Vagina (tissue), 2 donors: ENCODE measurements at regions not wholly inside any gene's neighbourhood (a gene's known extent, or its start where the extent isn't known, plus 50 kb on each side); places are given as distances from the start of the nearest gene placed in this dataset.

Experiments
- CTCF ChIP-seq, 3 experiments: fragments of 450-650 bp in 2 of 3; fragments of 200-600 bp in 1 of 3; sonication (generic) in 1 of 3; IDR thresholded peaks; one replicate each; pipeline ENCODE4 v1.5.1; 2017 to 2019; ENCODE audit warnings: antibody characterized with exemption in 3 of 3, mild to moderate bottlenecking in 2 of 3, moderate library complexity in 2 of 3
- POLR2A ChIP-seq, 2 donors: fragments of 450-650 bp; IDR thresholded peaks; one replicate each; pipeline ENCODE4 v1.6.1; 2017; ENCODE audit warnings: antibody characterized with exemption in 2 of 2, mild to moderate bottlenecking in 2 of 2, moderate library complexity in 2 of 2
- POLR2AphosphoS5 ChIP-seq, 2 donors: sonication (generic); formaldehyde crosslinking; IDR thresholded peaks; one replicate each; pipeline ENCODE4 v1.9.0; 2017; ENCODE audit warnings: antibody characterized with exemption in 2 of 2, mild to moderate bottlenecking in 2 of 2, low read depth in 1 of 2; ENCODE audit not compliant: insufficient read depth in 1 of 2

- TF ChIP-seq CTCF (IDR thresholded peaks at IDR 0.05): no peak
- TF ChIP-seq POLR2A (IDR thresholded peaks at IDR 0.05): no peak
- no peak for TF ChIP-seq POLR2AphosphoS5 (IDR thresholded peaks at IDR 0.05; ENCODE audit: insufficient read depth in 1 of 2, low read depth in 1 of 2)
These were observed 459.5 kb downstream of the RAPGEF2 start for GRCh38 chr4:159562366-159562765.
